ENCODE measurements at regions not wholly inside any gene's neighbourhood (a gene's known extent, or its start where the extent isn't known, plus 50 kb on each side); places are given as distances from the start of the nearest gene placed in this dataset.

GRCh38 chr6:145548933-145549648 is 186.2 kb downstream of the EPM2A start:
- Histone ChIP-seq H3K27me3 (ENCODE audit: insufficient read depth, insufficient read length) (no peaks in the 10 kb centered on the region), H3K9ac (ENCODE audit: insufficient read length, low read depth) (no peak overlapping the region), H3K4me3 (ENCODE audit: insufficient read length, low read depth) (no peak overlapping the region), H3K9me3 (ENCODE audit: insufficient read depth, low read length) (no peaks in the 10 kb centered on the region), H3K36me3 (ENCODE audit: insufficient read depth, insufficient read length, low read length) (no peaks in the 10 kb centered on the region), H3K4me1 (ENCODE audit: insufficient read depth, insufficient read length) (no peaks in the 10 kb centered on the region)
- TF ChIP-seq ZNF274 (IDR thresholded peaks at IDR 0.05; ENCODE audit: low read depth, low read length) (no peak), YY1 (IDR thresholded peaks at IDR 0.05; ENCODE audit: insufficient read depth, insufficient read length) (no peak), SUZ12 (IDR thresholded peaks at IDR 0.05; ENCODE audit: extremely low read depth, insufficient read depth, insufficient read length) (no peak)
- no peak for DNase-seq (ENCODE audit: low read depth, low spot score)

GRCh38 chr6:145551164-145551563 is 184.2 kb downstream of the EPM2A start:
- H3K27me3 ChIP-seq (ENCODE audit: insufficient read depth, insufficient read length), result no peaks in the 10 kb centered on the region
- no peaks in the 10 kb centered on the region for H3K4me1 ChIP-seq (ENCODE audit: insufficient read depth, insufficient read length)
- H3K4me3 ChIP-seq (ENCODE audit: insufficient read length, low read depth), result no peak overlapping the region
- H3K36me3 ChIP-seq (ENCODE audit: insufficient read depth, insufficient read length, low read length), result no peaks in the 10 kb centered on the region
- H3K9me3 ChIP-seq (ENCODE audit: insufficient read depth, low read length), result no peaks in the 10 kb centered on the region
- TF ChIP-seq YY1 (IDR thresholded peaks at IDR 0.05; ENCODE audit: insufficient read depth, insufficient read length) (no peak), SUZ12 (IDR thresholded peaks at IDR 0.05; ENCODE audit: extremely low read depth, insufficient read depth, insufficient read length) (no peak), ZNF274 (IDR thresholded peaks at IDR 0.05; ENCODE audit: low read depth, low read length) (no peak)
- no peak overlapping the region for H3K9ac ChIP-seq (ENCODE audit: insufficient read length, low read depth)
- DNase-seq (ENCODE audit: low read depth, low spot score), result no peak

- no peaks in the 10 kb centered on the region for H3K9me3 ChIP-seq (ENCODE audit: insufficient read depth, low read length)
- TF ChIP-seq SUZ12 (IDR thresholded peaks at IDR 0.05; ENCODE audit: extremely low read depth, insufficient read depth, insufficient read length), result no peak
- TF ChIP-seq YY1 (IDR thresholded peaks at IDR 0.05; ENCODE audit: insufficient read depth, insufficient read length), result no peak
- no peak for TF ChIP-seq ZNF274 (IDR thresholded peaks at IDR 0.05; ENCODE audit: low read depth, low read length)
Measured at GRCh38 chr6:145555084-145555483, 180.2 kb downstream of the EPM2A start.

GRCh38 chr6:145557474-145557873 is 177.8 kb downstream of the EPM2A start:
- Histone ChIP-seq H3K27me3 (ENCODE audit: insufficient read depth, insufficient read length) (no peaks in the 10 kb centered on the region), H3K9me3 (ENCODE audit: insufficient read depth, low read length) (no peaks in the 10 kb centered on the region), H3K4me3 (ENCODE audit: insufficient read length, low read depth) (no peak overlapping the region), H3K36me3 (ENCODE audit: insufficient read depth, insufficient read length, low read length) (no peaks in the 10 kb centered on the region), H3K4me1 (ENCODE audit: insufficient read depth, insufficient read length) (no peaks in the 10 kb centered on the region), H3K9ac (ENCODE audit: insufficient read length, low read depth) (no peak overlapping the region)
- no peak for DNase-seq (ENCODE audit: low read depth, low spot score)
- no peak for TF ChIP-seq SUZ12 (IDR thresholded peaks at IDR 0.05; ENCODE audit: extremely low read depth, insufficient read depth, insufficient read length)
- TF ChIP-seq YY1 (IDR thresholded peaks at IDR 0.05; ENCODE audit: insufficient read depth, insufficient read length), result no peak
- no peak for TF ChIP-seq ZNF274 (IDR thresholded peaks at IDR 0.05; ENCODE audit: low read depth, low read length)

More at GRCh38 chr6:145555084-145555483, 180.2 kb downstream of the EPM2A start:
- Histone ChIP-seq H3K4me1 (ENCODE audit: insufficient read depth, insufficient read length) (no peaks in the 10 kb centered on the region), H3K27me3 (ENCODE audit: insufficient read depth, insufficient read length) (no peaks in the 10 kb centered on the region), H3K9ac (ENCODE audit: insufficient read length, low read depth) (no peak overlapping the region), H3K4me3 (ENCODE audit: insufficient read length, low read depth) (no peak overlapping the region), H3K36me3 (ENCODE audit: insufficient read depth, insufficient read length, low read length) (no peaks in the 10 kb centered on the region)
- DNase-seq (ENCODE audit: low read depth, low spot score), result no peak

GRCh38 chr6:145559836-145560235 is 175.5 kb downstream of the EPM2A start:
- no peak overlapping the region for H3K9ac ChIP-seq (ENCODE audit: insufficient read length, low read depth)
- TF ChIP-seq SUZ12 (IDR thresholded peaks at IDR 0.05; ENCODE audit: extremely low read depth, insufficient read depth, insufficient read length) (no peak), ZNF274 (IDR thresholded peaks at IDR 0.05; ENCODE audit: low read depth, low read length) (no peak), YY1 (IDR thresholded peaks at IDR 0.05; ENCODE audit: insufficient read depth, insufficient read length) (no peak)
- no peaks in the 10 kb centered on the region for H3K36me3 ChIP-seq (ENCODE audit: insufficient read depth, insufficient read length, low read length)
- H3K4me1 ChIP-seq (ENCODE audit: insufficient read depth, insufficient read length), result no peaks in the 10 kb centered on the region
- H3K27me3 ChIP-seq (ENCODE audit: insufficient read depth, insufficient read length), result no peaks in the 10 kb centered on the region
- no peak overlapping the region for H3K4me3 ChIP-seq (ENCODE audit: insufficient read length, low read depth)
- no peak for DNase-seq (ENCODE audit: low read depth, low spot score)
- H3K9me3 ChIP-seq (ENCODE audit: insufficient read depth, low read length), result no peaks in the 10 kb centered on the region

GRCh38 chr6:145561095-145562072 is 173.9 kb downstream of the EPM2A start:
- H3K27me3 ChIP-seq (ENCODE audit: insufficient read depth, insufficient read length), result no peaks in the 10 kb centered on the region
- H3K4me3 ChIP-seq (ENCODE audit: insufficient read length, low read depth), result no peak overlapping the region
- H3K36me3 ChIP-seq (ENCODE audit: insufficient read depth, insufficient read length, low read length), result no peaks in the 10 kb centered on the region
- no peak for DNase-seq (ENCODE audit: low read depth, low spot score)
- no peak for TF ChIP-seq ZNF274 (IDR thresholded peaks at IDR 0.05; ENCODE audit: low read depth, low read length)
- TF ChIP-seq YY1 (IDR thresholded peaks at IDR 0.05; ENCODE audit: insufficient read depth, insufficient read length), result no peak
- TF ChIP-seq SUZ12 (IDR thresholded peaks at IDR 0.05; ENCODE audit: extremely low read depth, insufficient read depth, insufficient read length), result no peak
- no peaks in the 10 kb centered on the region for H3K4me1 ChIP-seq (ENCODE audit: insufficient read depth, insufficient read length)
- no peak overlapping the region for H3K9ac ChIP-seq (ENCODE audit: insufficient read length, low read depth)
- H3K9me3 ChIP-seq (ENCODE audit: insufficient read depth, low read length), result no peaks in the 10 kb centered on the region

All from NT2/D1 (cell line).